Activated T-helper 1 cell treated with anti-CD3 and anti-CD28 coated beads, Interleukin-12 subunit alpha, Interleukin-12 subunit beta, Interleukin-2, Interleukin-4 antibody, amounts not matched to agents 30 ng/mL and 10 ng/mL and 1 ng/mL, durations not matched to agents 14 hours and 24 hours and 36 hours (primary cell): ENCODE measurements at regions not wholly inside any gene's neighbourhood (a gene's known extent, or its start where the extent isn't known, plus 50 kb on each side); places are given as distances from the start of the nearest gene placed in this dataset.

Source experiments
- DNase-seq: peaks from one replicate; pipeline ENCODE4 v3.0.0; 2021; ENCODE audit warnings: low spot score
- H3K27ac Mint-ChIP-seq: one replicate; pipeline ENCODE4 v1.8.0; 2021; ENCODE audit warnings: mild to moderate bottlenecking, mixed read lengths
- H3K27me3 Mint-ChIP-seq: one replicate; pipeline ENCODE4 v1.8.0; 2022; ENCODE audit warnings: mild to moderate bottlenecking, moderate library complexity, mixed read lengths; ENCODE audit not compliant: insufficient read depth
- H3K36me3 Mint-ChIP-seq: one replicate; pipeline ENCODE4 v1.8.0; 2021; ENCODE audit warnings: low read depth, mixed read lengths
- H3K4me1 Mint-ChIP-seq: one replicate; pipeline ENCODE4 v1.8.0; 2021; ENCODE audit warnings: low read depth, mixed read lengths
- H3K4me3 Mint-ChIP-seq: one replicate; pipeline ENCODE4 v1.8.0; 2021; ENCODE audit warnings: mild to moderate bottlenecking, moderate library complexity, mixed read lengths
- H3K9me3 Mint-ChIP-seq: one replicate; pipeline ENCODE4 v1.8.0; 2021; ENCODE audit warnings: mixed read lengths
- intact Hi-C: fragments of 100-400 bp; cut with micrococcal nuclease; formaldehyde crosslinking; loops from one replicate; pipeline ENCODE4 v1.15.1; 2024

DNA sequence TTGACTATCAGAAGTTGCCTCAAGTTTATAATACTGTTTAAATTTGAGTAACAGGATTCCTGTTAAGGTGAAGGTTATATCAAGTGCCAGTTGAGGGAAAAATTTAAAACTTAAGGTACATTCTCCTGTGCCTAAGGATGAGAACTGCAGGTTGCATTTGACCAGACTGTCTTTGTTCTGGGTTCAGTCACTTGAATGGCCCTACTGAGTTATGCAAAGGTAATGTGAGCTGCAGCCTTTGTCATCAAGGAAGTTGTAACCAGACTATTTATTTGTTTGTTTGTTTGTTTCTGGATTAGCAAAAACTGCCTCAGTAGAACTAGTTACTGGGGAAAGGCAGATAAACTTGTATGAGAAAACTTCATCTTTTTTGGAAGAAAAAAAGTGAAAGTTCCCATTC, 131.9 kb downstream of the ATOH1 start:
- Mint-ChIP-seq H3K4me1 (no peaks in the 10 kb centered on the region), H3K27me3 (no peaks in the 10 kb centered on the region), H3K27ac (no peak overlapping the region), H3K36me3 (no peaks in the 10 kb centered on the region), H3K9me3 (peaks cover 3% of the 10 kb centered on the region), H3K4me3 (no peak overlapping the region)
- no peak for DNase-seq
- intact Hi-C loops, result no loop called here

DNA sequence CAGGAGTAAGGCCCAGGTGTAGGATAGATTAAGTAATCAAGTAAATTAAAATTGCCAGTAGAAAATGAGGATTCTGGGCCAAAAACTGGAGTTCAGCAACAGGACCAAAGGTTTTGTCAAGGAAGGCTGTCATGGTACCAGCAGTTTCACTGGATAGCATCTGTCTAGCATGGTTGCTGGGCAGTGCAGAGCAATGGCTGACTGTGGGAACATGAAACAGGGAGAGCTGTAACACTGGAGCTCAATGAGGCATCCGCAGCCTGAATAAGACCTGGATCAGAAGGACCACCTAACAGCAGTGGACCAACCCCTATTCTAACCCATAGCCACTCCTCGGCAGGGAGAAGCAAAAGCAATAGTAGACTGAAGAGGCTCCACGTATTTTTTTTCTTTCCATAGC, 132.4 kb downstream of the ATOH1 start:
- H3K4me3 Mint-ChIP-seq, result no peak overlapping the region
- H3K27ac Mint-ChIP-seq, result no peak overlapping the region
- no peaks in the 10 kb centered on the region for H3K36me3 Mint-ChIP-seq
- H3K9me3 Mint-ChIP-seq, result peaks cover 3% of the 10 kb centered on the region
- H3K27me3 Mint-ChIP-seq, result no peaks in the 10 kb centered on the region
- intact Hi-C loops, result no loop called here
- DNase-seq, result no peak
- no peaks in the 10 kb centered on the region for H3K4me1 Mint-ChIP-seq

DNA sequence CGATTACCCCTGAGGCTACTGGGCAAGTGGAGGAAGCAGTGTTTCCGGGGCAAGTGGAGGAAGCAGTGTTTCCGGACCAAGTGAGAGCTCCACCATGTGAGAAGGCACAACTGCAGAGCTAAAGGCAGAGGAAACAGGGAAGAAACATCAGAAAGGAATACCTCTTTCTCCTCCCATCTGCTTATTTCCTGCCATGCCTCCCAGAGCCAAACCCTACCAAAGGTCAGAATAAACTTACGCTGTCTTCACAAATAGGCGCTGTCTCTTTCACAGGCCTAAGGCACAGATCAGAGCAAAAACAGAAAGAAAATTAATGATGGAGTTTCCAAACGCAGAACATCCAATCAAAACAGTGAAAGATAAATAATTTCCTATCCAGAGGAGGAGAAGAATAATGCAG, 153.0 kb downstream of the ATOH1 start:
- no peaks in the 10 kb centered on the region for H3K4me1 Mint-ChIP-seq
- H3K27ac Mint-ChIP-seq, result no peak overlapping the region
- intact Hi-C loops, result no loop called here
- H3K9me3 Mint-ChIP-seq, result peaks cover 5% of the 10 kb centered on the region
- no peak overlapping the region for H3K4me3 Mint-ChIP-seq
- H3K36me3 Mint-ChIP-seq, result no peaks in the 10 kb centered on the region
- DNase-seq, result no peak
- no peaks in the 10 kb centered on the region for H3K27me3 Mint-ChIP-seq

DNA sequence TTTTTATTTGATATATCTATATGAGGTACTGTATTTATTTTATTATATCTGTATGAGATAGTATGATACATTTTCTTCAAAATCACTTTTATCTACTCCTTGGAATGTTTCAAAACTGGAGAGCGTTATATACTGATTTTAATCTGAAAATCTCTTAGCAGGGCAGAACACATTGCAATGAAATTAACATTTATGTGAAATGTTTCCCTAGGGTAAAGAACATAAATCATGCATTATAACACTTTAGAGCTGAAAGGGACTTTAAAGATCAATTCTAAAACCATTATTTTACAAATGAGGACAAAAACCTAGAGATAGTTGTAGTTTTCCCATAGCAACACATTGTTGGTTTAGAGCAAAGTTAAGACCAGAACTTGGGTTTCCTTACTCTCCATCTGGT, 153.7 kb downstream of the ATOH1 start:
- DNase-seq, result no peak
- Mint-ChIP-seq H3K36me3 (no peaks in the 10 kb centered on the region), H3K27ac (no peak overlapping the region), H3K9me3 (peaks cover 5% of the 10 kb centered on the region), H3K27me3 (no peaks in the 10 kb centered on the region), H3K4me1 (no peaks in the 10 kb centered on the region), H3K4me3 (no peak overlapping the region)
- intact Hi-C loops, result no loop called here

DNA sequence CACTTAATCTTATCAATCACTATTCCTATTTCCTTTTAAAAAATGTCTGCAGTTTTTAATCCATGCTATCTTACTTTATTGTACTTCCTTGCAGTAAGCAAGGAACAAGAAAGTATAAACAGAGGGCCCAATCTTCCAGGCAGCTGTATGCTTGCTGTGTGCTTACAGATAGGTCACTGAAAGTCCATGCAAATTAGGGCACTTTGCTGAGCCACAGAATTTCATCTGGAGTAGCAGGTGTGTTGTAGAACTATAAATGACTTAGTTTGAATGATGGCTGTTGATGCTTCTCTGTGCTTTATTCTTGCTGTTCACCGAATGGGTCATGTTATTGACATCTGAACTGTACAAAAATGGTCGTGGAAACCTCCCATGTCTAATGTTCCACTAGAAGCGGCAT, 154.6 kb downstream of the ATOH1 start:
- Mint-ChIP-seq H3K4me1 (no peaks in the 10 kb centered on the region), H3K27ac (no peak overlapping the region), H3K4me3 (no peak overlapping the region), H3K27me3 (no peaks in the 10 kb centered on the region), H3K36me3 (no peaks in the 10 kb centered on the region), H3K9me3 (peaks cover 5% of the 10 kb centered on the region)
- DNase-seq, result no peak
- intact Hi-C loops, result no loop called here

DNA sequence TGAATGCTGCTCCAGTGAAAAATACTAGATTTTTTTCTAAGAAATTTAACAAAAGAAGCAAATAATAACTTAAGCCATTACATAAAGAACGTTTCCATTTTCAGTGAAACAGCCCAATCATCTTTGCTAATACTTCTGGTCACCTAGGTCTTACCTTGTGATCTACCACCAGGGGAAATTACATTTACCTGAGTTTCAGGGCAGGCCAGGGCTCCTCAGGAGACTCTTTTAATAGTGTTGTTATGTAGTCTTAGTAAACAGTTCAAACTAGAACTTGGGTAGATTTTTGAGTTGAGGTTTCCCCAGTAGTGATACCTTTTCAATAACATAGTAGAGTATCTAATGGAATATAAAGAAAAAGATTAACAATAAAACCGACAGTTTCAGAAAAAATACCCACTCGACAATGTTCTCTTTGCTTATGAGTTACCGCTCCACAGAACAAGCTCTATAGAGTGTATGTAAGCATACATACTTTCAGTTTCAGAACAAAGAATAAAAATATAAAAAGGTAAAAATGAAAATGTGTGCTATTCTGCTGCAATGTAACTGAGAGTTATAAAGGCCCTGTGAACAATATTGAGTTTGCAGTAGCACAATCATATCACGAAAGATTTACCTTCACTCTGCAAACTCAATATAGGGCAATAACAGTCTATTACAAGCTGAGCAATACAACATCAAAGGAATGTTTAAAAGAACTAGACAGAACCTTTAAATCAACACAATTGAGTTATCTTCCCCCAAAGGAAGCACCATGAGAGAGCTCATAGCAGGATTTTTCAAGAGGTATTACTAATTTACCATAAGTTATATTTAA, 165.8 kb downstream of the ATOH1 start:
- no peaks in the 10 kb centered on the region for H3K4me1 Mint-ChIP-seq
- no peak for DNase-seq
- no peaks in the 10 kb centered on the region for H3K27me3 Mint-ChIP-seq
- intact Hi-C loops, result no loop called here
- H3K9me3 Mint-ChIP-seq, result no peaks in the 10 kb centered on the region
- H3K27ac Mint-ChIP-seq, result no peak overlapping the region
- no peak overlapping the region for H3K4me3 Mint-ChIP-seq
- H3K36me3 Mint-ChIP-seq, result no peaks in the 10 kb centered on the region

DNA sequence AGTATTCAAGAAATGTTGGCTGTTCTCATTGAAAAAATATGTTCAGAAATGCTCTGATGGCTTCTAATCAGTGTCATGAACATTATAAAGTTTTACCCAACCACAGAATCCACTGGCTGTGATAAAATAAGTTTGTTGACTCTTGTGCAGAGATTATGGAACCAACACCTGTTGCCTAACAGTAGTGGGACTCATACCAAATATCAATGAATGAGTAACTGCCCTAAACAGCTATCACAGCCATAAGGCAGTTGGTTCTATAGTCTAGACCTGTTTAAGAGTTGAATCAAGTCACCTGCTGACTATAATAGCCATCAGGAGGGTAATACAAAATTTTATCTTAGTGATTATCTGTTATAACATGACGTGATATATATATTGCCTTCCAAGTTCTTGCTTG, 168.3 kb downstream of the ATOH1 start:
- H3K4me3 Mint-ChIP-seq, result no peak overlapping the region
- H3K36me3 Mint-ChIP-seq, result no peaks in the 10 kb centered on the region
- no peaks in the 10 kb centered on the region for H3K4me1 Mint-ChIP-seq
- no peaks in the 10 kb centered on the region for H3K9me3 Mint-ChIP-seq
- H3K27ac Mint-ChIP-seq, result no peak overlapping the region
- no peaks in the 10 kb centered on the region for H3K27me3 Mint-ChIP-seq
- intact Hi-C loops, result no loop called here
- no peak for DNase-seq

DNA sequence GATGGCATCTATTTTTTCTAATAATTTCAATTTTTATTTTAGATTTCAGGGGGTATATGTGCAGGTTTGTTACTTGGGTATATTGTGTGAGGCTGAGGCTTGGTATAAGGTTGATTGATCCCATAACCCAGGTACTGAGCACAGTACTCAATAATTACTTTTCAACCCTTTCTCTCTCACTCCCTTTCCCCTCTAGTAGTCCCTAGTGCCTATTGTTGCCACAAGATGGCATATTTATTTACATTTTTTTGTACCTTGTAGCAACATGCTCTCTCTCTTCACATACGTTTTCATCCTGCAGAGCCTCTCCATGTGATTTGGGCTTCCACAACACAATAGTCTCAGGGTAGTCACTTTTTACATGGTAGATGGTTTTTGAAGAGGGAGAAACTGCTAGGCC, 172.0 kb downstream of the ATOH1 start:
- no peak for DNase-seq
- Mint-ChIP-seq H3K9me3 (no peaks in the 10 kb centered on the region), H3K4me3 (no peak overlapping the region), H3K4me1 (no peaks in the 10 kb centered on the region), H3K27me3 (no peaks in the 10 kb centered on the region), H3K27ac (no peak overlapping the region), H3K36me3 (no peaks in the 10 kb centered on the region)
- intact Hi-C loops, result no loop called here

DNA sequence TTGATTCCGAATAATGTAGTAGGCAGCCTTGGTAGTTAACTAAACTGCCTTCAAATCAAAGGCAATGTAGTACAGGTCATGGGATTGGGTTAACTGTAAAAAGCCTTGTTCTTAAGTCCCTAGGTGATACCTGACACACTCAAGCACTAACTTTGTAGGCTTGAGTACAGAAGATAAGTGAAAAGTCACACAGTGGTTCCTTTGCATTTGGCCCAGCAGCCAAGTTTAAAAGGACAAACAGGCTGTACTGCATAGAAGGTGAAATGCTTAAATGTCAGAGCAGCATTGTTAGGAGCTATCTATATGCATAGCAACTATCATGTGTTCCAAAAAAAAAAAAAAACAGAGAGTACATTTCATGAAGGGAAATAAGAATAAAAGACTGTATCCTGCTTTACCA, 178.4 kb downstream of the ATOH1 start:
- intact Hi-C loops, result no loop called here
- Mint-ChIP-seq H3K27ac (no peak overlapping the region), H3K4me3 (no peak overlapping the region), H3K27me3 (no peaks in the 10 kb centered on the region), H3K9me3 (no peaks in the 10 kb centered on the region), H3K36me3 (no peaks in the 10 kb centered on the region), H3K4me1 (no peaks in the 10 kb centered on the region)
- no peak for DNase-seq

DNA sequence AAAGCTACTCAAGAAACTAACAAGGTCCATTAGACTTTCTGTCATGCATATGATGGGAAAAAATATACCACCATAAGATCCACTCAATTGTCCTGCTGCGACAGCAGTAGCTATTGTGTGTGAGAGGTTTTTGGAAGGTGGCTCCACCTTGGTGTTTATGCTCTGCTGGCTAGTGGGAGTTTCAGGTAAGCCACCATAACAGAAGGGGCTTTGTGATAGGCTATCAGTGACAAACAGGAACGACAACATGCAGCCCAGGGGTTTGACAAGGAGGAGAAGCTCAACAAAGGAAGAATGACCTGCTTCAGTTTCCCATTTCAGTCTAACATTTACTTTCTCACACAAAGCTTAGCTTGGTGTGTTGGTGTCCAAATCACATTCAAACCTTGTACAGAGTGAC, 182.6 kb downstream of the ATOH1 start:
- Mint-ChIP-seq H3K9me3 (no peaks in the 10 kb centered on the region), H3K4me3 (no peak overlapping the region), H3K27ac (no peak overlapping the region), H3K27me3 (no peaks in the 10 kb centered on the region), H3K4me1 (no peaks in the 10 kb centered on the region), H3K36me3 (no peaks in the 10 kb centered on the region)
- no peak for DNase-seq
- intact Hi-C loops, result no loop called here

DNA sequence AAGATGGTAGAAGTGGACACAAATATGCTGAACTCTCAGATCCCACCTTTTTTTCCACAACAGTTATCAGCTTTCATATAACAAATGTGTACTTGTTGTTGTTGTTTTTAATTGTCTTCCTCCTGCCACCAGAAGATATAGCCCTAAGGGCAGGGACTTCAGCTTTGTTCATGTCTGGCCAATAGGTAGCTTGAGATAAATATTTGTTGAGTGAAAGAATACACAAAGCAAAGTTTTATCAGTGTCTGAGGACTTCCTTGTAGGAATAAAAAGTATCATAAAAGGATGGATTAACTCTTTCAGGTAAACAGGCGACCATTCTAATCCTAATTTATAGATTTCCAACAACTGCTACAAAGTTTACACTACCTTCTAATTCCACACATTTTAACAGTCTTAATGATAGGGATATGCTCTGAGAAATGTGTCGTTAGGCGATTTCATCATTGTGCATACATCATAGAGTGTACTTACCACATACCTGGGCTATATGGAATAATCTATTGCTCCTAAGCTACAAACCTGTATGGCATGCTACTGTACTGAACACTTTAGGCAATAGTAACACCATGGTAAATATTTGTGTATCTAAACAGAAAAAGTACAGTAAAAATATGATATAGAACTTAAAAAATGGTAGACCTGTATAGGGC, 186.1 kb downstream of the ATOH1 start:
- Mint-ChIP-seq H3K4me1 (no peaks in the 10 kb centered on the region), H3K27ac (no peak overlapping the region), H3K4me3 (no peak overlapping the region), H3K36me3 (no peaks in the 10 kb centered on the region), H3K27me3 (no peaks in the 10 kb centered on the region), H3K9me3 (no peaks in the 10 kb centered on the region)
- no peak for DNase-seq
- intact Hi-C loops, result no loop called here

DNA sequence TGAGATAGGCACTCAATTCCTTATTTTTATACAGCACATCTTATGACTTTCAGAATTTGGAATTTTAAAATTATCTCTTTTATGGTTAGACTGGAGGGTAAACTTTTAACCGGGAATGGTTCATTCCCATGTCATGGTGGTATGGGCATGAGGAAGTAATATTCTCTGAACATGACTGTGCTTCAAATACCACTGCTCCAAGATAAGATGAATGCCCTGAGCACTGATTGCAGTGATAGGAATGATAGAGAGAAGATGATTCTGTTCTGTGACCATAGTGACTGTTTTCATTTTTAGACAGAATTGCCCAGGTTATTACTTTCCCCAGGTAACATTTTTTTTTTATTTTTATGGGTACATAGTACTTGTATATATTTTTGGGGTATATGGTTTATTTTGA, 187.4 kb downstream of the ATOH1 start:
- no peaks in the 10 kb centered on the region for H3K9me3 Mint-ChIP-seq
- DNase-seq, result no peak
- H3K27me3 Mint-ChIP-seq, result no peaks in the 10 kb centered on the region
- H3K36me3 Mint-ChIP-seq, result no peaks in the 10 kb centered on the region
- no peak overlapping the region for H3K27ac Mint-ChIP-seq
- intact Hi-C loops, result no loop called here
- H3K4me1 Mint-ChIP-seq, result no peaks in the 10 kb centered on the region
- no peak overlapping the region for H3K4me3 Mint-ChIP-seq

DNA sequence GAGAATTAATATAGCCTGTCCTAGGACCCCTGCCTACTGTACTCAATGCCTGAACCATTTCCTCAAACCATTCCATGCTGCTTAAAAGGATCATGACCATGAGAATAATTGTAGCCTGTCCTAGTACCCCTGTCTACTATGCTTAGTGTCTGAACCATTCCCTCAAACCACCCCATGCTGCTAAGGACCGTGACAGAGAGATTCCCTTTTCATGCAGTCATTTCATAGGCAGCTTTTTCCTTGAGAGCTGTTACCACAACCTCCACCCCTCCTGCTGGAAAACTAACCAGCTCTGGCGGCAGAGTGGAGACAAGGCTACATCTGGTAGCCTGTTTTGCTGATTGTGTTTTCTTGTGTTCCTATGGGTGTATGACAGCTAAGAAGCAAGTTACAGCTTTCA, 174.9 kb upstream of the SMARCAD1 start:
- Mint-ChIP-seq H3K4me1 (no peaks in the 10 kb centered on the region), H3K27me3 (no peaks in the 10 kb centered on the region), H3K27ac (no peak overlapping the region), H3K4me3 (no peak overlapping the region), H3K9me3 (no peaks in the 10 kb centered on the region), H3K36me3 (no peaks in the 10 kb centered on the region)
- no peak for DNase-seq
- intact Hi-C loops, result no loop called here

DNA sequence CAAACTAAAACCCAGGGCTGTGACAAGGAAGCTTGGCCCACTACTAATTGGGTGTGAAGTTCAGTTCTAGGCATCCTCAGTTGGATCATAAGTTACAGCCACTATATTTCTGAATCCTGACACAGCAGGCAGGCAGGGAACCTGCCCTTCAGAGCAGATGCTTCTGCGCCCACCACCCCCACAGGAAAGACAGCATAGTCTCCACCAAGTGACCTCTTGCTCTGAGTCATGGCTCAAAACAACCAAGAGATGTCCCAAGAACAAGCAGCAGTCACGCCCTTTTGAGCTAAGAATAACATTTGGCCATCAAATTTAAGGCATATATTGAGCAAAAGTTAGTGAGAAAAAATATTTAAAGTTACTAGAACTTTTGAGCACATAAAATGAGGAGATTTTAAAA, 170.7 kb upstream of the SMARCAD1 start:
- H3K36me3 Mint-ChIP-seq, result no peaks in the 10 kb centered on the region
- H3K27ac Mint-ChIP-seq, result no peak overlapping the region

More for the DNA sequence above, 170.7 kb upstream of the SMARCAD1 start:
- intact Hi-C loops, result no loop called here
- Mint-ChIP-seq H3K4me1 (no peaks in the 10 kb centered on the region), H3K9me3 (no peaks in the 10 kb centered on the region), H3K27me3 (no peaks in the 10 kb centered on the region), H3K4me3 (no peak overlapping the region)
- DNase-seq, result no peak
